Calu3 (cell line): ENCODE measurements at regions not wholly inside any gene's neighbourhood (a gene's known extent, or its start where the extent isn't known, plus 50 kb on each side); places are given as distances from the start of the nearest gene placed in this dataset.
A peak's percentile ranks its signal among the peaks of the same experiment; 100 is the strongest.

Source experiments
- BruUV-seq: library from RNA; stranded (reverse); fragments of 400-500 nt; replicated peaks from 2 replicates; lab custom pipeline; 2021; lab: Mats Ljungman, UMichigan
- CTCF ChIA-PET: fragments of 300-600 bp; sonication (Branson Sonifier 250); formaldehyde crosslinking; loops from one replicate; lab custom pipeline; 2022; ENCODE audit warnings: antibody characterized with exemption; lab: Charles Lee
- DNase-seq: peaks from one replicate; pipeline ENCODE4 v3.0.0; 2022
- H3K27ac Mint-ChIP-seq: one replicate; pipeline ENCODE4 v1.8.0; 2022; ENCODE audit warnings: mixed read lengths; ENCODE audit not compliant: unreplicated experiment
- H3K27me3 Mint-ChIP-seq: one replicate; pipeline ENCODE4 v1.8.0; 2022; ENCODE audit warnings: mixed read lengths; ENCODE audit not compliant: unreplicated experiment
- H3K36me3 Mint-ChIP-seq: one replicate; pipeline ENCODE4 v1.8.0; 2022; ENCODE audit warnings: mild to moderate bottlenecking, moderate library complexity, mixed read lengths; ENCODE audit not compliant: insufficient read depth, unreplicated experiment
- H3K4me1 Mint-ChIP-seq: one replicate; pipeline ENCODE4 v1.8.0; 2022; ENCODE audit warnings: mild to moderate bottlenecking, low read depth, mixed read lengths; ENCODE audit not compliant: unreplicated experiment
- H3K4me3 Mint-ChIP-seq: one replicate; pipeline ENCODE4 v1.8.0; 2022; ENCODE audit warnings: mild to moderate bottlenecking, low read depth, moderate library complexity, mixed read lengths; ENCODE audit not compliant: unreplicated experiment
- H3K9me3 Mint-ChIP-seq: one replicate; pipeline ENCODE4 v1.8.0; 2022; ENCODE audit warnings: low read depth, mixed read lengths; ENCODE audit not compliant: unreplicated experiment
- intact Hi-C: fragments of 100-400 bp; cut with micrococcal nuclease; formaldehyde crosslinking; loops from one replicate; pipeline ENCODE4 v1.10.0; 2022; ENCODE audit not compliant: unreplicated experiment
- TF ChIP-seq, protein P1 (sequence below): fragments of 200-600 bp; IDR thresholded peaks from one replicate; pipeline ENCODE4 v1.8.0; 2022; ENCODE audit warnings: antibody characterized with exemption; ENCODE audit not compliant: unreplicated experiment

DNA sequence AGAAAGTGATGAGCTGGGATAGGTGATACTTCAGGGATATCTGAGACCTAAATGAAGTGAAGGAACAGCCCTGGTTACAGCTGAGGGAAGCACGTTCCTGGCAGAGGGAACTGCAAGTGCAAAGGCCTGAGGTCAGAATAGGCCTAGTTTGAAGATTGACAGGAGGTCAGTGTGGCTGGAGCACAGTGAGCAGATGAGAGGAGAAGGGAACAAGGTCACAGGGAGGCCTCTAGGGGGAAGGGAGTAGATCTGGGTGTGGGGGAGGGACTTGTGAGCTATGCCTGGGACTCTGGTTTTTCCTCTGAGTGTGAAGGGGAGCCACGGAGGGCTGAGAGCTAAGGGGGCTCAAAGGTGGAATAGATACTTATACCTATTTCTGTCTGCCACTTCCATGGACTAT lies 736.4 kb downstream of the MATN1 start:
- no peak for DNase-seq
- BruUV-seq = no TSS peak
- H3K4me1 Mint-ChIP-seq = peaks cover 44% of the 10 kb centered on the region
- H3K9me3 Mint-ChIP-seq = peaks cover 2% of the 10 kb centered on the region
- H3K36me3 Mint-ChIP-seq = peaks cover 10% of the 10 kb centered on the region
- H3K27me3 Mint-ChIP-seq = no peaks in the 10 kb centered on the region
- TF ChIP-seq, protein P1, sequence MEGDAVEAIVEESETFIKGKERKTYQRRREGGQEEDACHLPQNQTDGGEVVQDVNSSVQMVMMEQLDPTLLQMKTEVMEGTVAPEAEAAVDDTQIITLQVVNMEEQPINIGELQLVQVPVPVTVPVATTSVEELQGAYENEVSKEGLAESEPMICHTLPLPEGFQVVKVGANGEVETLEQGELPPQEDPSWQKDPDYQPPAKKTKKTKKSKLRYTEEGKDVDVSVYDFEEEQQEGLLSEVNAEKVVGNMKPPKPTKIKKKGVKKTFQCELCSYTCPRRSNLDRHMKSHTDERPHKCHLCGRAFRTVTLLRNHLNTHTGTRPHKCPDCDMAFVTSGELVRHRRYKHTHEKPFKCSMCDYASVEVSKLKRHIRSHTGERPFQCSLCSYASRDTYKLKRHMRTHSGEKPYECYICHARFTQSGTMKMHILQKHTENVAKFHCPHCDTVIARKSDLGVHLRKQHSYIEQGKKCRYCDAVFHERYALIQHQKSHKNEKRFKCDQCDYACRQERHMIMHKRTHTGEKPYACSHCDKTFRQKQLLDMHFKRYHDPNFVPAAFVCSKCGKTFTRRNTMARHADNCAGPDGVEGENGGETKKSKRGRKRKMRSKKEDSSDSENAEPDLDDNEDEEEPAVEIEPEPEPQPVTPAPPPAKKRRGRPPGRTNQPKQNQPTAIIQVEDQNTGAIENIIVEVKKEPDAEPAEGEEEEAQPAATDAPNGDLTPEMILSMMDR = no peak
- CTCF ChIA-PET = no interaction called here
- peak overlapping the region; percentile 34 for H3K27ac Mint-ChIP-seq
- no peak overlapping the region for H3K4me3 Mint-ChIP-seq
- intact Hi-C loops = no loop called here

DNA sequence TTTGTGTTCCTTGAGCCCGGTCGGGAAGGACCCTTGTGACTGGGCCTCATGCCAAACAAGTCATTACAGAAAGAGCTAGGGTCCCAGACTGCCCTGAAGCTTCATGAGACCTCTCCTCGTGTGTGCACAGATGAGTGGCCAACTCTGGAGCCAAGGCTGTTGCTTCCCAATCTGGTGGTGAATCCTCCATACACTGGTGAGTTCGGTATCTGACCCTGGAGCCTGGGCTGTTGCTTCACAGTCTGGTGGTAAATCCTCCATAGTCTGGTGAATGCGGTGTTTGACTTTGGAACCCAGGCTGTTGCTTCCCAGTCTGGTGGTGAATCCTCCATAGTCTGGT lies 737.8 kb downstream of the MATN1 start:
- H3K27ac Mint-ChIP-seq = peak overlapping the region; percentile 98
- TF ChIP-seq, protein P1 = no peak
- H3K4me3 Mint-ChIP-seq = peak overlapping the region; percentile 45
- CTCF ChIA-PET = interaction anchor here (0.7 to 1.8 kb wide), 2 partner anchors 16 to 20 kb away, joined by 4 to 5 read pairs; no protein-coding TSS in a partner anchor
- no TSS peak for BruUV-seq
- DNase-seq = no peak
- intact Hi-C loops = no loop called here
- H3K36me3 Mint-ChIP-seq = peaks cover 10% of the 10 kb centered on the region
- H3K27me3 Mint-ChIP-seq = no peaks in the 10 kb centered on the region
- H3K9me3 Mint-ChIP-seq = peaks cover 4% of the 10 kb centered on the region
- peaks cover 44% of the 10 kb centered on the region for H3K4me1 Mint-ChIP-seq

DNA sequence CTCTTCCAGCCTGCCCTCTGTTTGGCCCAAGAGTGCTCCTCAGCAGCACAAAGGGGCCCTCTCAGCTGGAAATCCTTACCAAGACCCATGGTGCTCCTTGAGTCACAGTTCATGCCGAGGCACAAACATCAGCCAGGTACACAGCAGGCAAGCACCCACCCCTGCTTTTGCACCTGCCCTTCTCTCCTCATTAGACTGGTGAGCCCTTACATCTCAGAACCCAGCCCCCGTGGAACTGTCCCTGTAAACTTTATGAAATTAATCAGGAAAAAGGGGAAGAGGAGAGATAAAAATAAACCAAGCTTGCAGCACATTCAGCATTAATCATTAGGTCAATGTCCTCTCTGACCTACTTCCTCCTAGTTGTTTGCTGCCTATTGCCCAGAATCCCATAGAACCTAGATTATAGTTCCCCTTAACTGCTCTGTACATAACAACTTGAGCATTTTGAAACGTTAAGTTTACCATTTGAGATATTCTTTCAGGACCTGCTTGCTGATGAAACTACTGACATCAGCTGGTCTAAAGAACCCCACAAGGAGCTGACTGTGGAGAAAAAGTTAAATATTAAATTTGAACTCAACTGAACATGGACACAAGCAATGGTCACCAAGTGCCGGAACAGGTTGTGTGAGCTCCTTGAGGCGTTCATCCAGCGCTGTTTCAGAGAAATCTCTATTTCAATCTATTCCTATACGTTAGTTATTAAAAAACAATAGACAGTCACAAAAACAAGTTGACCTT lies 738.4 kb downstream of the MATN1 start:
- no TSS peak for BruUV-seq
- Mint-ChIP-seq H3K4me1 (peaks cover 44% of the 10 kb centered on the region), H3K36me3 (peaks cover 10% of the 10 kb centered on the region), H3K27me3 (no peaks in the 10 kb centered on the region), H3K27ac (peak overlapping the region; percentile 98), H3K9me3 (peaks cover 4% of the 10 kb centered on the region), H3K4me3 (peak overlapping the region; percentile 45)
- DNase-seq = peak; percentile 53
- CTCF ChIA-PET = interaction anchor here (0.6 to 1.8 kb wide), 3 partner anchors 16 to 127 kb away, joined by 3 to 5 read pairs (median 4); no protein-coding TSS in a partner anchor
- intact Hi-C loops = no loop called here
- TF ChIP-seq, protein P1 = no peak

DNA sequence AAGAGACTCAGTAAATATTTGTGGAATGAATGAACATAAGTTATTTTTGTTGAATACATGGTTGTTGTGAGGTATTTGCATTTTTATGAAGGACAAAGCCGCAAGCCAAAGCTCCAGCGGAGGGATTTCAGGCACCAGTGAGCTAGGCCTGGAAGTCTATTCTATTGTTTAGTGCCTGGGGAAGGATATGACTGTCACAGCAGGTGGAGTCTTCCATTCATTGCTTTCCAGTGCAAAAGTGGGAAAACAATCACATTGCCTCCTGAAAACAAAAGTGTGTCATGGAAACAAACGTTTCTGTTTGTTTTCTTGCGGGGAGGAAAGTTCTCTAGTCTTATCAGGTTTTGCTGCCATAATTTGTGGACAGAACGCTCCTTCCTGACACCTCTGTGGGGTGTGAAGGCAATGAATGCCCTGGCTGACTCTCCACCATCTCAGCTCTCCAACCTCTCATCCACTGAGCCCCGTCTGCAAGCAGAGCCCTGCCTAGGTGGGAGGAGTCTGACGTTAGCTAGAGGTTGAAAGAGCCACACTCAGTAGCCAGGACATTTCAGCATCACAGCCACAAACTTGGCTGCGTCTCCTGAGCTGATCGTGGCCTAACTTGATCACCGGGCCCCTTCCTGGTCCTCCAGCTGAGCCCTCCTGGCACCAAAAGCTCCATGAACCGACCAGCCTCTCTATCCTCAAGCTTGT lies 739.1 kb downstream of the MATN1 start:
- Mint-ChIP-seq H3K4me3 (peak overlapping the region; percentile 45), H3K9me3 (peaks cover 4% of the 10 kb centered on the region), H3K4me1 (peaks cover 44% of the 10 kb centered on the region), H3K27ac (peak overlapping the region; percentile 98), H3K27me3 (no peaks in the 10 kb centered on the region), H3K36me3 (peaks cover 10% of the 10 kb centered on the region)
- CTCF ChIA-PET = interaction anchor here (0.6 to 1.8 kb wide), 2 partner anchors 21 to 127 kb away, joined by 3 to 4 read pairs; no protein-coding TSS in a partner anchor
- intact Hi-C loops = no loop called here
- BruUV-seq = no TSS peak
- TF ChIP-seq, protein P1 = no peak
- DNase-seq = peak; percentile 47
